ENCODE measurements at regions not wholly inside any gene's neighbourhood (a gene's known extent, or its start where the extent isn't known, plus 50 kb on each side); places are given as distances from the start of the nearest gene placed in this dataset.
"Not testable (repeated sequence)": the region's sequence is repeated elsewhere in the genome, so short reads cannot be mapped to it uniquely, and the experiment has no call there.

DNA sequence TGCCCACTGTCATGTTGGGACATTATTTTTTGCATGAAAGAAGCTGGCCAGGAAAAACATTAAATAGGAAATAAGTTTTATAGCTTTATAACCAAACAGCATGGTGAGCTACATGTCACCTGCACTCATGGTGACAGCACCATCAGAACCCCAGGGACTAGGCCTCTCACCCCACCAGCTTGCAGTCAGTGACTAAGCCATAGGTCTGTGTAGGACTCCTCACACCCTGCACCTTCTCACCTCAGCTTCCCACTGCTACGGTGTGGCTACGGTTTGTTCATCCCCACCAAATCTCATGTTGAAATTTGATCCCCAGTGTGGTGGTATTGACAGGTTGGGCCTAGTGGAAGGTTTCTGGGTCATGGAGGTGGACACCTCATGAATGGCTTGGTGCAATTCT lies 161.3 kb upstream of the VIPR2 start:
- in situ Hi-C loops (cut with HindIII; ENCODE audit: extremely low pct_ligation_motif_present, low pct_unique_long_range_greater_than_20kb), result no loop called here

DNA sequence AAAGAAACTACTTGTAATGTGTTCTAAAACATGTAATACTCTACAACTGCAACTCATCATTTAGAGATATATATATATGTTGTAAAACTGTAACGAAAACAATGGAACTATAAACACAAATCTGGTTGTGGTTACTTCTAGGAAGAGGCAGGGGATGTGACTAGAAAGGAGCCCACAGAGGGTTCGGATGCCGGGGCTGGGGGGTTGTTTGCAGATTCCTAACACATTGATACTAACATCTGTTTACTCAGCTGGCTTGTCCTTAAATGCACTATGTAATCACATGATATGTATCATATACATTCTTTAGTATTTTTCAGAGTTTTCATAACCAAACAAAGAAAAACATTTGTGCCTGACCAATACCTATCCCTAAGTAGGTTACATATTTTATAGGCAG lies 160.5 kb upstream of the VIPR2 start:
- H3K9me3 ChIP-seq (ENCODE audit: low read length); H3K36me3 ChIP-seq (replicated peaks in 1 of 2; ENCODE audit: control insufficient read depth in 1 of 2, insufficient read depth in 2 of 2, low read length in 2 of 2); H3K4me1 ChIP-seq (ENCODE audit: insufficient read depth, low read length); FAIRE-seq; H3K9ac ChIP-seq (ENCODE audit: insufficient read depth, low read depth, low read length); ATAC-seq; BruUV-seq (replicated peaks); DNase-seq (ENCODE audit: low spot score); POLR2A ChIA-PET; intact Hi-C loops (cut with micrococcal nuclease; ENCODE audit: unreplicated experiment); H3K79me2 ChIP-seq (ENCODE audit: insufficient read depth, low read length); H4K20me1 ChIP-seq (ENCODE audit: insufficient read depth, low read length); H2AFZ ChIP-seq (ENCODE audit: low read length); H3K4me3 ChIP-seq (replicated peaks in 1 of 3; ENCODE audit: insufficient read depth in 1 of 3, low read depth in 2 of 3, low read length in 3 of 3); H3K4me2 ChIP-seq (ENCODE audit: low read depth, low read length); H3K27me3 ChIP-seq (ENCODE audit: control insufficient read depth in 1 of 2, insufficient read depth in 2 of 2, low read length in 2 of 2); H3K27ac ChIP-seq (ENCODE audit: extremely low read length, insufficient read depth, low read length); in situ Hi-C loops (cut with HindIII; ENCODE audit: extremely low pct_ligation_motif_present, low pct_unique_long_range_greater_than_20kb); CTCF ChIA-PET (ENCODE audit: low intra/inter-chr PET ratio, low total read pairs): not testable (repeated sequence)
- WGBS (ENCODE audit: low lambda C conversion rate), result 4% methylated on average over 3 of the region's 3 CpGs

More for the DNA sequence above, 161.3 kb upstream of the VIPR2 start:
- intact Hi-C loops (cut with micrococcal nuclease; ENCODE audit: unreplicated experiment), result no loop called here
- no CpG with 5 or more reads among the region's 2 CpGs for WGBS (ENCODE audit: low lambda C conversion rate)
- Histone ChIP-seq H3K79me2 (ENCODE audit: insufficient read depth, low read length) (no peaks in the 10 kb centered on the region), H3K4me2 (ENCODE audit: low read depth, low read length) (no peak overlapping the region), H3K4me3 (replicated peaks in 1 of 3; ENCODE audit: insufficient read depth in 1 of 3, low read depth in 2 of 3, low read length in 3 of 3) (no peak overlapping the region), H4K20me1 (ENCODE audit: insufficient read depth, low read length) (no peaks in the 10 kb centered on the region), H3K4me1 (ENCODE audit: insufficient read depth, low read length) (peaks cover 9% of the 10 kb centered on the region), H3K9me3 (ENCODE audit: low read length) (peaks cover 13% of the 10 kb centered on the region), H3K27me3 (ENCODE audit: control insufficient read depth in 1 of 2, insufficient read depth in 2 of 2, low read length in 2 of 2) (no peaks in the 10 kb centered on the region), H3K27ac (ENCODE audit: extremely low read length, insufficient read depth, low read length) (no peak overlapping the region), H3K36me3 (replicated peaks in 1 of 2; ENCODE audit: control insufficient read depth in 1 of 2, insufficient read depth in 2 of 2, low read length in 2 of 2) (no peaks in the 10 kb centered on the region), H3K9ac (ENCODE audit: insufficient read depth, low read depth, low read length) (no peak overlapping the region), H2AFZ (ENCODE audit: low read length) (no peak overlapping the region)
- ATAC-seq, result no peak
- POLR2A ChIA-PET, result no interaction called here
- DNase-seq (ENCODE audit: low spot score), result no peak
- TF ChIP-seq, protein P1, sequence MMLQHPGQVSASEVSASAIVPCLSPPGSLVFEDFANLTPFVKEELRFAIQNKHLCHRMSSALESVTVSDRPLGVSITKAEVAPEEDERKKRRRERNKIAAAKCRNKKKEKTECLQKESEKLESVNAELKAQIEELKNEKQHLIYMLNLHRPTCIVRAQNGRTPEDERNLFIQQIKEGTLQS (CRISPR knock-in tag; IDR thresholded peaks at IDR 0.05), result no peak
- no peak for TF ChIP-seq FOXK2 (IDR thresholded peaks at IDR 0.05)
- no peak for TF ChIP-seq ZMYM3 (CRISPR knock-in tag; IDR thresholded peaks at IDR 0.05)
- no peak for TF ChIP-seq ZNF343 (CRISPR knock-in tag; IDR thresholded peaks at IDR 0.05)
- TF ChIP-seq REL (CRISPR knock-in tag; conservative IDR thresholded peaks at IDR 0.05), result no peak
- no peak for TF ChIP-seq HOXA7 (CRISPR knock-in tag; IDR thresholded peaks at IDR 0.05)
- TF ChIP-seq FOSL1 (CRISPR knock-in tag; IDR thresholded peaks at IDR 0.05; ENCODE audit: borderline replicate concordance), result no peak
- no peak for TF ChIP-seq ATAD3A (CRISPR knock-in tag; IDR thresholded peaks at IDR 0.05)
- TF ChIP-seq ZNF619 (CRISPR knock-in tag; IDR thresholded peaks at IDR 0.05), result no peak
- TF ChIP-seq ZNF83 (CRISPR knock-in tag; IDR thresholded peaks at IDR 0.05; ENCODE audit: borderline replicate concordance), result no peak
- TF ChIP-seq ZSCAN9 (CRISPR knock-in tag; IDR thresholded peaks at IDR 0.05; ENCODE audit: borderline replicate concordance), result no peak
- TF ChIP-seq ZNF460 (CRISPR knock-in tag; IDR thresholded peaks at IDR 0.05; ENCODE audit: borderline replicate concordance), result no peak
- TF ChIP-seq ZNF253 (CRISPR knock-in tag; IDR thresholded peaks at IDR 0.05; ENCODE audit: borderline replicate concordance), result no peak
- TF ChIP-seq MNT (IDR thresholded peaks at IDR 0.05), result no peak
- no peak for FAIRE-seq
- CTCF ChIA-PET (ENCODE audit: low intra/inter-chr PET ratio, low total read pairs), result no interaction called here
- BruUV-seq (replicated peaks), result no TSS peak

- H3K79me2 ChIP-seq (ENCODE audit: insufficient read depth, low read length); H3K4me3 ChIP-seq (replicated peaks in 1 of 3; ENCODE audit: insufficient read depth in 1 of 3, low read depth in 2 of 3, low read length in 3 of 3); H3K9me3 ChIP-seq (ENCODE audit: low read length); FAIRE-seq; POLR2A ChIA-PET; H3K27ac ChIP-seq (ENCODE audit: extremely low read length, insufficient read depth, low read length); ATAC-seq; H3K36me3 ChIP-seq (replicated peaks in 1 of 2; ENCODE audit: control insufficient read depth in 1 of 2, insufficient read depth in 2 of 2, low read length in 2 of 2); H3K4me2 ChIP-seq (ENCODE audit: low read depth, low read length); H4K20me1 ChIP-seq (ENCODE audit: insufficient read depth, low read length); H3K27me3 ChIP-seq (ENCODE audit: control insufficient read depth in 1 of 2, insufficient read depth in 2 of 2, low read length in 2 of 2); H2AFZ ChIP-seq (ENCODE audit: low read length); CTCF ChIA-PET (ENCODE audit: low intra/inter-chr PET ratio, low total read pairs); in situ Hi-C loops (cut with HindIII; ENCODE audit: extremely low pct_ligation_motif_present, low pct_unique_long_range_greater_than_20kb); H3K4me1 ChIP-seq (ENCODE audit: insufficient read depth, low read length); H3K9ac ChIP-seq (ENCODE audit: insufficient read depth, low read depth, low read length); DNase-seq (ENCODE audit: low spot score); intact Hi-C loops (cut with micrococcal nuclease; ENCODE audit: unreplicated experiment); BruUV-seq (replicated peaks): not testable (repeated sequence)
- WGBS (ENCODE audit: low lambda C conversion rate), result 0% methylated on average over 2 of the region's 2 CpGs
Observed at GRCh38 chr7:159303510-159303909, 158.8 kb upstream of the VIPR2 start.
